Trophoblast cell (in vitro differentiated cells and primary cell): ENCODE measurements at regions not wholly inside any gene's neighbourhood (a gene's known extent, or its start where the extent isn't known, plus 50 kb on each side); places are given as distances from the start of the nearest gene placed in this dataset.

Source experiments
- DNase-seq, 2 donors: peaks; one replicate each; pipeline ENCODE4 v3.0.0-alpha.2; 2016
- H2AFZ ChIP-seq: 2 replicates; pipeline ENCODE4 v1.6.1; 2013; ENCODE audit warnings: low read length, moderate library complexity, mild to moderate bottlenecking; ENCODE audit not compliant: insufficient read depth, poor library complexity
- H2AK5ac ChIP-seq: 2 replicates; pipeline ENCODE4 v1.6.1; 2013; ENCODE audit warnings: mild to moderate bottlenecking, low read length
- H2BK120ac ChIP-seq: 2 replicates; pipeline ENCODE4 v1.6.1; 2013; ENCODE audit warnings: low read length, mild to moderate bottlenecking, moderate library complexity; ENCODE audit not compliant: insufficient read depth, poor library complexity
- H2BK12ac ChIP-seq: 2 replicates; pipeline ENCODE4 v1.6.1; 2013; ENCODE audit warnings: mild to moderate bottlenecking, low read length, moderate library complexity
- H2BK5ac ChIP-seq: 2 replicates; pipeline ENCODE4 v1.6.1; 2013; ENCODE audit warnings: low read length, low read depth, moderate library complexity, mild to moderate bottlenecking; ENCODE audit not compliant: poor library complexity
- H3K14ac ChIP-seq: 2 replicates; pipeline ENCODE4 v1.6.1; 2013; ENCODE audit warnings: mild to moderate bottlenecking, low read length
- H3K18ac ChIP-seq: 2 replicates; pipeline ENCODE4 v1.6.1; 2013; ENCODE audit warnings: mild to moderate bottlenecking, low read length
- H3K23ac ChIP-seq: 2 replicates; pipeline ENCODE4 v1.6.1; 2013; ENCODE audit warnings: low read length
- H3K27ac ChIP-seq: 2 replicates; pipeline ENCODE4 v1.5.1; 2013; ENCODE audit warnings: low read depth, mild to moderate bottlenecking, inconsistent platforms, low read length, moderate library complexity
- H3K27me3 ChIP-seq: 2 replicates; pipeline ENCODE4 v1.6.1; 2013; ENCODE audit warnings: inconsistent platforms, mild to moderate bottlenecking, low read length, moderate library complexity; ENCODE audit not compliant: insufficient read depth
- H3K36me3 ChIP-seq, 2 experiments: 1 replicate in 1 of 2; 2 replicates in 1 of 2; pipeline ENCODE4 v1.6.1; 2013; ENCODE audit warnings: low read length in 2 of 2, mild to moderate bottlenecking in 2 of 2, moderate library complexity in 1 of 2; ENCODE audit not compliant: insufficient read depth in 2 of 2, control insufficient read depth in 1 of 2
- H3K4ac ChIP-seq: 2 replicates; pipeline ENCODE4 v1.6.1; 2013; ENCODE audit warnings: low read depth, mild to moderate bottlenecking, low read length, moderate library complexity
- H3K4me1 ChIP-seq, 2 experiments: 1 replicate in 1 of 2; 2 replicates in 1 of 2; pipeline ENCODE4 v1.6.1; 2013; ENCODE audit warnings: low read length in 2 of 2, mild to moderate bottlenecking in 2 of 2, moderate library complexity in 1 of 2; ENCODE audit not compliant: insufficient read depth in 2 of 2, control insufficient read depth in 1 of 2
- H3K4me2 ChIP-seq: 2 replicates; pipeline ENCODE4 v1.6.1; 2013; ENCODE audit warnings: inconsistent platforms, mild to moderate bottlenecking, low read length, moderate library complexity
- H3K4me3 ChIP-seq: 2 replicates; pipeline ENCODE4 v1.5.1; 2013; ENCODE audit warnings: mild to moderate bottlenecking, low read depth, low read length, inconsistent platforms
- H3K79me1 ChIP-seq: one replicate; pipeline ENCODE4 v1.6.1; 2013; ENCODE audit warnings: low read length
- H3K79me2 ChIP-seq: 2 replicates; pipeline ENCODE4 v1.6.1; 2013; ENCODE audit warnings: low read length, mild to moderate bottlenecking; ENCODE audit not compliant: control insufficient read depth, insufficient read depth, poor library complexity
- H3K9ac ChIP-seq: 2 replicates; pipeline ENCODE4 v1.6.1; 2013; ENCODE audit warnings: mild to moderate bottlenecking, low read length
- H3K9me3 ChIP-seq: 2 replicates; pipeline ENCODE4 v1.6.1; 2013; ENCODE audit warnings: low read depth, mild to moderate bottlenecking, control low read depth, inconsistent platforms, low read length; ENCODE audit not compliant: insufficient read depth
- H4K12ac ChIP-seq: 2 replicates; pipeline ENCODE4 v1.6.1; 2013; ENCODE audit warnings: low read depth, mild to moderate bottlenecking, low read length, moderate library complexity
- H4K8ac ChIP-seq: 2 replicates; pipeline ENCODE4 v1.6.1; 2013; ENCODE audit warnings: low read depth, mild to moderate bottlenecking, low read length, moderate library complexity
- H4K91ac ChIP-seq: one replicate; pipeline ENCODE4 v1.6.1; 2013; ENCODE audit warnings: low read depth, mild to moderate bottlenecking, low read length, moderate library complexity
- WGBS: extraction: QIAGEN DNeasy Blood & Tissue Kit; methylation state at CpG from one replicate; pipeline ENCODE4 v1.1.7; 2013; ENCODE audit warnings: missing lambda C conversion rate; ENCODE audit not compliant: insufficient read length, insufficient coverage; ENCODE audit errors: extremely low coverage; 5-methylcytosine and 5-hydroxymethylcytosine counted together

DNA sequence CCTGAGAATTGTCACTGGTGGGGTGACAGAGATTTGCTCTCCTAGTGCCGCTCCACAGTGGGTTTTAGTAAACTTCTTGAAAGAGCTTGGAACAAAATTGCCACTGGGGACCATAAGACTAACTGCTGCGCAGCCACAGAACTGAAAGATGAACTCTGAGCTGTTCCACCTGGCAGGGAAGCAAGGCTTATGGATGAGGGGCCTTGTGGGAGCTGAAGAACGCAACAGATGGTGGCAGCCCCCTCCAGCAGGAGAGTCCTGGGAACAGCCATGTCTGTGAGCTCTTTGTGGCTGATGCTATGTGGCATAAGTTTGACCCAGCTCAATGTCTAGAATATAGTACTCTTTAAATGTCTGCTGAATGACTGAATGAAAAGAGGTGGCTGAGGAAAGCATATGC, 66.8 kb upstream of the C2CD4B start:
- no peaks in the 10 kb centered on the region for H3K4me1 ChIP-seq
- no peak overlapping the region for H3K9ac ChIP-seq
- no peak overlapping the region for H3K4me3 ChIP-seq
- H3K14ac ChIP-seq = no peak overlapping the region
- no peak overlapping the region for H3K18ac ChIP-seq
- no peaks in the 10 kb centered on the region for H3K79me1 ChIP-seq
- H2AFZ ChIP-seq = no peak overlapping the region
- no peak overlapping the region for H2BK12ac ChIP-seq
- no peak overlapping the region for H2BK5ac ChIP-seq
- no peak overlapping the region for H3K27ac ChIP-seq
- no peak overlapping the region for H3K23ac ChIP-seq
- no peak overlapping the region for H4K12ac ChIP-seq
- no peak for DNase-seq
- no CpG with 5 or more reads among the region's 3 CpGs for WGBS
- H3K36me3 ChIP-seq = no peaks in the 10 kb centered on the region
- H3K9me3 ChIP-seq = peaks cover 2% of the 10 kb centered on the region
- no peak overlapping the region for H2BK120ac ChIP-seq
- no peaks in the 10 kb centered on the region for H3K79me2 ChIP-seq
- H3K4ac ChIP-seq = no peak overlapping the region
- no peak overlapping the region for H4K91ac ChIP-seq
- no peaks in the 10 kb centered on the region for H3K27me3 ChIP-seq
- no peak overlapping the region for H2AK5ac ChIP-seq
- no peak overlapping the region for H4K8ac ChIP-seq
- H3K4me2 ChIP-seq = no peak overlapping the region

DNA sequence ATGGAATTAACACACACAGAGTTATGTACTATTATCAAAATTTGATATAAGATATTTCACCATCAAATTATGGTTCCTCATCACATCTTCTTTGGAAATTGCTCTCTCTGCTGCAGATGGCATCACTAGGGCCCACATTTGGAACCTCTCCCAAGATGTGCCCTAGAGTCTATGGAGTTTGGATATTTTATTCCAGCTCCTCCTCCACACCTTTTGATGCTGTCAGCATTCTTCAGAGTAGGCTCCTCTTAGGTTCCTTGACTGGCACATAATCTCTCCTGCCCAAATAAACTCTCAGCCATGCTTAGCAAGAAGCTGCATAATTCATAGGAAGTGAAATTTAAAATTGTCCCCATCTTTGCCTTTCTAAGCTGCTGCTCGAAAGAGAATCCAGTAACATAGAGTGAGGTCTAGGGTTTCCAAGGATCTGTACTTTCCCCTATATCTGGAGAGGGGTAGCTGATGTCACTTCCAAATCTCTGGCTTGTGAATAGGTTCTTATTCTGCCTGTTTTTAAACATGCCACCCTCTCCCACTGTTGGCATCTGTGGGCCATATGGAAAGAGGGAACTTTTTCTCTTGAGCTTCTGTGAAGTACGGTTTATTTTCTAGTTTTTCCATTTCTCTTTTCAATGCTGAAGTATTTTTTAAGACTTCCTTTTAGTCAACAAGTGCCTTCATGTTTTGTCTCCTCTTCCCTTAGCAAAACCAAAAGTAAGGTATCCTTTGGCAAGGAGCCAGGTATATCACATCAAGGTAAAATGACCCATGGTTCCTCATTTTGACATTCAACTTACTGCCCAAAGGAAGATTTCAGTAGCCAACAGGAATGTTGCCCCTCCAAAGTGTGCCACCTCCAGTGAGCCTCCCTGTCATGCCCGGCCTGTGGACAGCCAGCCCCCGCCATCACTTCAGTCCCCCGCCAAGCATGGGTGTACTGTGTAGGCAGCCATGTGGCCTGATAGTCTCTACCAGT, 75.3 kb upstream of the C2CD4B start:
- Histone ChIP-seq H3K4me2 (no peak overlapping the region), H3K14ac (no peak overlapping the region), H4K8ac (no peak overlapping the region), H3K23ac (no peak overlapping the region), H2BK12ac (no peak overlapping the region), H3K9ac (no peak overlapping the region), H4K91ac (no peak overlapping the region), H3K18ac (no peak overlapping the region), H2AK5ac (no peak overlapping the region), H2AFZ (no peak overlapping the region), H3K4me1 (no peaks in the 10 kb centered on the region), H2BK120ac (no peak overlapping the region), H4K12ac (no peak overlapping the region), H3K4me3 (no peak overlapping the region), H3K9me3 (no peaks in the 10 kb centered on the region), H2BK5ac (no peak overlapping the region), H3K27me3 (no peaks in the 10 kb centered on the region), H3K36me3 (no peaks in the 10 kb centered on the region), H3K4ac (no peak overlapping the region), H3K79me1 (no peaks in the 10 kb centered on the region), H3K27ac (no peak overlapping the region), H3K79me2 (no peaks in the 10 kb centered on the region)
- no CpG with 5 or more reads among the region's 5 CpGs for WGBS
- DNase-seq = no peak

DNA sequence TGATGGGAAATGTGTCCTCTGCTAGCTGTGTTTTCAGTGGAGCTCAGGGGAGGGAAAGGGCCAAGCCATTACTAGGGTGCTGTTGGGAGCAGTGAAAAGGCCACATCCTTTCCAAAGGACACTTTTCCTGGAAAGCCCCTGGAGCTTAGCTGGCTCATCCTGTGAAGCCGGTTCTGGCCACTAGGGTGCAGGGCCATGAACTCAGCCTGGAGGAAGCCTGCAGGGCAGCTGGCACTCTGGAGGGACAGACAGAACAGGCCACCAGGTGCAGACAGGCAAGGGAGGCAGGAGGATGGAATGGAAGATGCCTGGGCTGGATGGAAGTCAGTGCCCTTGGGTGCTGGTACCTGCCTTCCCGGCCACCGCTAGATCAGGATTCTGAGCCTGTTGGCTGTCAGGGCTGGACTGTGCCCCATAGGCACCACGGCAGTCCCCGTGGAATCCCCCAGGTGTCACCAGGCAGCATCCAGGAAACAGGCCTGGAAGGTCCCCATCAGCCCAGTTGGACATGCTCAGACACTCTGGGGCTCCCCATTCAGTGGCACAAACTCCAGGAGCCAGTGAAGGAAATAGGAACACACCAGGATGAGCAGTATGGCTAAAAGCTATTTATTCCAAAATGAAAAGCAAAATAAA, 76.2 kb upstream of the C2CD4B start:
- Histone ChIP-seq H3K4me1 (no peaks in the 10 kb centered on the region), H3K9ac (no peak overlapping the region), H2AK5ac (no peak overlapping the region), H2BK5ac (no peak overlapping the region), H4K91ac (no peak overlapping the region), H3K36me3 (no peaks in the 10 kb centered on the region), H3K4me3 (no peak overlapping the region), H2BK12ac (no peak overlapping the region), H3K79me2 (no peaks in the 10 kb centered on the region), H3K18ac (no peak overlapping the region), H3K4me2 (no peak overlapping the region), H3K4ac (no peak overlapping the region), H3K14ac (no peak overlapping the region), H4K8ac (no peak overlapping the region), H3K27ac (no peak overlapping the region), H3K9me3 (no peaks in the 10 kb centered on the region), H3K23ac (no peak overlapping the region), H2BK120ac (no peak overlapping the region), H2AFZ (no peak overlapping the region), H3K27me3 (no peaks in the 10 kb centered on the region), H3K79me1 (no peaks in the 10 kb centered on the region), H4K12ac (no peak overlapping the region)
- WGBS = no CpG with 5 or more reads among the region's 5 CpGs
- DNase-seq = peak; percentile 35 to 75

DNA sequence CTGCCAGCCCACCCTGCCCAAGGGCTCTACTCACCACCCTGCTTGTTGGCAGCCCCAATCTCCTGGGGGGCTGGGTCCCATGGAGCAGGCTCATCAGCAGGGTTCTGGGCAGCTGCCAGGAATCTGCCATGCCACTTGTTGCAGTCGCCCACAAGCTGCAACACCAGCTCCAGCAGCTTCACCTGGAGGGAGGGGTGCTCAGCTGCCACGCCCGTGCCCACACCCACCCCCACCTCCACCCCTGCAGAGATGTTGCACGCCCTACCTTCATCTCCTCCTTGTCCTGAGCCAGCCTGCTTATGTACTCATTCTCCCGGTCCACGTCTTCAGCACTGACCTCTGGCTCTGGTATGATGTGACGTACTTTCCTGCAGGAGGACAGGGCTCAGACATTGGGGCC, 77.9 kb upstream of the C2CD4B start:
- WGBS = no CpG with 5 or more reads among the region's 7 CpGs
- Histone ChIP-seq H2AFZ (no peak overlapping the region), H3K4me2 (no peak overlapping the region), H3K9ac (no peak overlapping the region), H3K23ac (no peak overlapping the region), H2AK5ac (no peak overlapping the region), H3K27me3 (no peaks in the 10 kb centered on the region), H3K4me1 (no peaks in the 10 kb centered on the region), H4K12ac (no peak overlapping the region), H2BK5ac (no peak overlapping the region), H4K8ac (no peak overlapping the region), H3K14ac (no peak overlapping the region), H4K91ac (no peak overlapping the region), H3K79me1 (no peaks in the 10 kb centered on the region), H2BK12ac (no peak overlapping the region), H3K9me3 (no peaks in the 10 kb centered on the region), H3K79me2 (no peaks in the 10 kb centered on the region), H2BK120ac (no peak overlapping the region), H3K4ac (no peak overlapping the region), H3K36me3 (no peaks in the 10 kb centered on the region), H3K4me3 (no peak overlapping the region), H3K18ac (no peak overlapping the region), H3K27ac (no peak overlapping the region)
- no peak for DNase-seq
